ENCODE measurements at regions not wholly inside any gene's neighbourhood (a gene's known extent, or its start where the extent isn't known, plus 50 kb on each side); places are given as distances from the start of the nearest gene placed in this dataset.

DNA sequence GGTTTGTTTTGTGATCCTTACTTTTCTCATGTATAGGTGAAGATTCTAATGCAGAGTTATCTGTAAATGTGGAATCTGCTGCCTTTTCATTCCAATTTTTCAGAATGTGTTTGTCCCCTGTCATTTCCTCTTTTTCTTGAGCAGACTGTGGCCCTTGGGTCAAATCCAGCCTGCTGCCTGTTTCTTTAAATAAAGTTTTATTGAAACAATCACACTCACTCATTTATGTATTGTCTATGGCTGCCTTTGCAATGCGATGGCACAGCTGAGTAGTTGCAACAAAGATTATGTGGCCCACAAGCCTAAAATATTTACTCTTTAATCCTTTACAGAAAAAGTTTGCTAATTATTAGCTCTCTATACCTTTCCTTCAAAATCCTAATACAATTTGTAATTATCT, 116.3 kb upstream of the NPHP3 start:
- TF ChIP-seq CTCF (conservative IDR thresholded peaks at IDR 0.05; ENCODE audit: low read depth, low read length), result no peak
- no peak for TF ChIP-seq EZH2 (IDR thresholded peaks at IDR 0.05; ENCODE audit: low read length, unreplicated experiment)
- no peak for TF ChIP-seq EZH2phosphoT487 (IDR thresholded peaks at IDR 0.05; ENCODE audit: borderline replicate concordance, low read length)
